Cerebellar cortex (tissue), 1 donor: ENCODE measurements at regions not wholly inside any gene's neighbourhood (a gene's known extent, or its start where the extent isn't known, plus 50 kb on each side); places are given as distances from the start of the nearest gene placed in this dataset.

ENCODE experiments used
- DNase-seq: peaks from one replicate; pipeline ENCODE4 v3.0.0-alpha.2; 2015; ENCODE audit warnings: low spot score

DNA sequence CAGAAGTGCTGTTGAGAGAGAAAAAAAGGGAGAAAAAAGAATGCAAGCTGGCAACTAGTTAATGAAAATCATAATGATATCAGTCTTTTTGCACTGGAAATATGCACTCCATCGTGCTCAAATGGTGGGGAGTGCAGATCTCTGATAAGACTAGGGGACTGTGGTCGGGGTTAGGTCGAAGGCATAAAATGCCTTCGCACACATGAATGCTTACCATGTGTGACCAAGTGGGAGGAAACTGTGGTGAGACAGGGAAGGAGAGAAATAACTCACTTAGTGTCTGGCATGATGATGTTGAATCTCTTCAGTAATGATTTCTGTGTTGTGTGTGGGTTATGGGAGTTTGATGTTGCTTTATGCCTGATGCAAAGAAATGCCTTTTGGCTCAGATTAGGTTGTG lies 358.9 kb downstream of the FBXO8 start:
- DNase-seq: no peak

GRCh38 chr4:173919861-173920260 lies 363.6 kb downstream of the FBXO8 start:
- DNase-seq: no peak

DNA sequence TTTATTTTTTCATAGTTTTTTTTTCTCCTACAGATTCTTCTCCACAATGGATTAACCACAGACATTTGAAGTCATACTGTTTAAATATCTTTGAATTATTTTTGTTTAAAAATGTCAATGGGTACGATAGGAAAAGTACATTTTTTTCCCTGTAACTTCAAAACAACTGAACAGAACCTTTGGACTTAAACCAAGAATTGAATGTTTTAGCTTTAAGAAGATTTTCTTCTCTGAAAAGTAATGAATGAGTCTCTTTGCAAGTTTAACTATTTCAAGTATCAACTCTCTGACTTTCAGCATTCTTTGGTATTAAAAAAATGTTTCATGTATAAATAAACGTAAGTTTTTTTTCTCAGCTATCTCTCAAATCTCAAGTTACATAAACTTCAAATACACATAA lies 364.3 kb downstream of the FBXO8 start:
- no peak for DNase-seq

GRCh38 chr4:173917255-173917960 lies 366.1 kb downstream of the FBXO8 start:
- peak; percentile 5 for DNase-seq

DNA sequence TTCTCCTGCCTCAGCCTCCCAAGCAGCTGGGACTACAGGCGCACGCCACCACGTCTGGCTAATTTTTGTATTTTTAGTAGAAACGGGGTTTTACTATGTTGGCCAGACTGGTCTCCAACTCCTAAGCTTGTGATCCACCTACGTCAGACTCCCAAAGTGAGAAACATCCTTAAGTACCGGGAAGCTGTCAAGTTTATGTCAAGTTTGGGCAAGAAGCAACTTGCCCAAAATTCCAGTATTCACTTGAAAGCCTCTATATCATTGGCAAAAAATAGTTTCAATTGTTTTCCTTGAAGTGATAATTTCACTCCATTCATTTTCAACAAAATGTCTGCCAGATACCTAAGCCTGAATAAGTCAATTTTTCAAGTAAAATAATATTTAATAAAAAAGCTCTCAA lies 370.0 kb downstream of the FBXO8 start:
- no peak for DNase-seq

GRCh38 chr4:173912384-173912783 lies 371.1 kb downstream of the FBXO8 start:
- DNase-seq: no peak

DNA sequence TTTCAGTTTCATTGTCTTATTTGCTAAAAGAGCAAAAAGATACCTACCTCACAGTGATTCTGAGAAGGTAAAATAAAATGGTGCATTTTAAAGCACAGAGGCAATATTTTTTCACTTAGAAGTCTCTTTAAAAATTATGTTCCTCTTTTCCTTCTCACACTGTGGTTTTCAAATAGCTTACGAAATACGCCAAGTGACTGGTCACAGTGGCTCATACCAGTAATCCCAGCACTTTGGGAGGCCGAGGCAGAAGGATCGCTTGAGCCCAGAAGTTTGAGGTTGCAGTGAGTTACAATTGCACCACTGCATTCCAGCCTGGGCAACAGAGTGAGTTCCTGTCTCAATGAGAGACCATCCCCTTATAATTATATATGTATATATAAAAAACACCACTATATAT lies 372.6 kb downstream of the FBXO8 start:
- no peak for DNase-seq

GRCh38 chr4:173909294-173909693 lies 374.2 kb downstream of the FBXO8 start:
- DNase-seq: no peak

DNA sequence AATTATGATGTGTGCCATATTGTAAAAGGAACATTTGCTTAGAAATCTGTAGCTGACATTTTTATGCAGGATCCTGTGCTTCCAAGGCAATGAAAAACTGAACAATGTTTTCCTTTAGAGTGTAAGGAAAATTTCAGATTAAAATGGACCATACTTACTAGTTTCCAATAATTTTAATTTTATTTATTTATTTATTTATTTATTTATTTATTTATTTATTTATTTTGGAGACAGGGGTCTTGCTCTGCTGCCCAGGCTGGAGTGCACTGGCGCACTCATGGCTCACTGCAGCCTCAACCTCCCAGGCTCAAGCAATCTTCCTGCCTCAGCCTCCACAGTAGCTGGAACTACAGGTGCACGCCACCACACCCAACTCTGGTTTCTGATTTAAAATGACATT lies 369.8 kb upstream of the HAND2 start:
- no peak for DNase-seq

DNA sequence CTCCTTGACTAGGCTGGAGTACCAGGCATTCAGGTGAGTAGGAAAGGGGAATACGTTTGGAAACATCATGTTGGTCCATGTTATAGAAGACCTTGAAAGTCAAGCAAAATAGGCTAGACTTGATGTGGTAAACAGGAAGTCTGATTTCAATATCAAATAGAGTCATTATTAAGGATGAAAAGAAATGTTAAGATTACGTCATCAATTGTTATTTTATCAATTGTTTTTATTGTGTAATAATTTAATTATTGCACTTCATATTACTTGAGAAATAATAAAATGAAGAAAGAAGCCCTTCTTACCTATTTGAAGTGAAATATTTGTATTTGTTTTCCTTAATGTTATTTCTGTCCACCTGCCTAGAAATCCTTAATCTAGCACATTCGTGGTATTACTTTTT lies 361.0 kb upstream of the HAND2 start:
- DNase-seq: no peak

- no peak for DNase-seq
Observed at GRCh38 chr4:173883821-173884220, 353.8 kb upstream of the HAND2 start.

DNA sequence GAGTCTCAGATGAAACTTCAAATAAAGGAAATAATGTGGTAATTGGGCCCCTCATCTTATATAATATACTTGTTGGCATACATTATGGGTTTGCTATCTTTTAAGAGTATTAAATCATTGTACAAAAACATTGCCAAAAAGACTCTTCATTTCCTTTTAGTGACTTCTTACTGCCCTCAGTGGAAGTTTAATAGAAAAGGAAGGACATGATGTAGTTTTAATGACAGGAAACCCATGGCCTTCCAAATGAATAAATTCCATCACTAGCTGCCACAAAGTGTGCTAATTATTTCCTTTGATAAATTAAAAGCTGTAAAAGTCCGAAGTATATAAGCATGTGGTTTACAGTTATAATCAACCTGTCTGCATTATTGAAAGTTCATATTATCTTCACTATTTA lies 350.9 kb upstream of the HAND2 start:
- DNase-seq: no peak

GRCh38 chr4:173879509-173879908 lies 349.5 kb upstream of the HAND2 start:
- no peak for DNase-seq

GRCh38 chr4:173878701-173879100 lies 348.7 kb upstream of the HAND2 start:
- no peak for DNase-seq

- no peak for DNase-seq
Observed at GRCh38 chr4:173871643-173872042, 341.6 kb upstream of the HAND2 start.

GRCh38 chr4:173866322-173867026 lies 336.4 kb upstream of the HAND2 start:
- DNase-seq: no peak

- no peak for DNase-seq
Observed at GRCh38 chr4:173862754-173863153, 332.7 kb upstream of the HAND2 start.

GRCh38 chr4:173860094-173860493 lies 330.1 kb upstream of the HAND2 start:
- no peak for DNase-seq

DNA sequence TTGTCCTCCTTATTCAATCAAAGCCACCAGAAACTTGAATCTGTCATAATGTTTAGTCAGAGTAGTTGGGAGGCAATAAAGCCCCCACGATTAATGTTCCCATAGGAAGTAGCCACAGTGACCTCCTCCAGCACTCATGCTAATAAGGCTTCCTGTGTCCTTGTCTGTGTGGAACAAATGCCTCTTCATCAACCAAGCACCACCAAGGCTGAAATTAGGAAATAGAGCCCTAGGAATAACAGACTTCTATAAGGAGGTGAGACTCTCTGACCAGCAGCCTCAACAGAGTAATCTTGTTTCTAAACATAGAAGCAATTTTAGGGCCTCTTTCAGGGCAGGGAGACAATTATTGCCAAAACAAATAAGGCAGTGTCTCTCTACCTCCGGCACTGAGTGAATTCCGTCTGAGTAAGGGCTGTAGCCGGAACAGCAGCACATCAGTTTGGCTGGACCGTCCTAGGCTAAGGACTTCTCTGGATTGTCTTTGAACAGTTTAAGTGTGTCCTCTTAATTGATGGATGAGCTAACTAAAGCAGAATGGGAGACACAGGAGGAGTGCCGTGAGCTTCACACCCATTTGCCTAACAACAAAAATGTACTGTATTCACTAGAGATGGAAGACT lies 329.2 kb upstream of the HAND2 start:
- DNase-seq: no peak

GRCh38 chr4:173858471-173858870 lies 328.4 kb upstream of the HAND2 start:
- no peak for DNase-seq

GRCh38 chr4:173857828-173858227 lies 327.8 kb upstream of the HAND2 start:
- no peak for DNase-seq

DNA sequence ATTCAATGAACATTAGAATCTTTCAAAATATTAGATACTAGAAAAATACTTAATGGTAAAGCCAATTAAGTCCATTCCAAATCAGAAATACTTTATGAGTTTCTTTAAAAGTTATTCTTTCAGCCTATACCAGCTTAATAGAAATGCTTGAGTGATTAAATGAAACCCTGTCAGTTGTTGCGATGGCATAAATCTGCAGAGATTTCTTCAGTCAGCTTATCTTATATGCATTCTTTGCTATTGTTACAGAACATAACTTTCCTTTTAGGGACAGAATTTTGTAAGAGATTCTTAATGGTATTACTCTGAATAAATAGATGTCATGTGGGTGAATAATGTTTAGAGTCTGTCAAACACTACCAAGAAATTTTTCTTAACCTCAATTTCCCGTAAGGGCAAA lies 325.0 kb upstream of the HAND2 start:
- DNase-seq: no peak

DNA sequence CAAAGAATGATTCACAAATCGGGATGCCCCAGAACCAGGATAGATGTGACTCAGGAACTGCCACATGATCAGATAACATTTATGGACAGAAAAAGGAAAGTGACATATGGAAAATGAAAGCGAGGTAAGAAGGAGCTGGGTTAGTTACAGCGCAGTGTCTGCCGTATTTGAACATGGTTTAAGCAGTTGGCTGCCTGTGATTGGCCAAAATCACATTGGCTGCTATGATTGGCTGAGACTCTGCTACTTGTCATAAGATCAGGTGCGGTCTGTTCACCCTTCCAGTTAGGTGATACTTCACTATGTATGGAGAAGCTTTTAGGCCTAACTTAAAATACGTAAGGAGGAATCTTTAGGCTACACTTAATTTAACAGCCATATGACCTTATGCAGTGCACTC lies 322.7 kb upstream of the HAND2 start:
- DNase-seq: no peak
